SK-N-SH (cell line): ENCODE measurements at regions not wholly inside any gene's neighbourhood (a gene's known extent, or its start where the extent isn't known, plus 50 kb on each side); places are given as distances from the start of the nearest gene placed in this dataset.

ENCODE experiments used
- GABPA ChIP-seq: IDR thresholded peaks from 2 replicates; pipeline ENCODE4 v1.4.0; 2012; ENCODE audit warnings: low read depth, mild to moderate bottlenecking
- REST ChIP-seq: IDR thresholded peaks from 2 replicates; pipeline ENCODE4 v1.6.1; 2012; ENCODE audit warnings: mild to moderate bottlenecking, low read depth, low read length, moderate library complexity
- YY1 ChIP-seq: IDR thresholded peaks from 2 replicates; pipeline ENCODE4 v1.4.0; 2012; ENCODE audit warnings: low read depth, mild to moderate bottlenecking

GRCh38 chr4:129623233-129623875, 527.4 kb downstream of the C4orf33 start:
- TF ChIP-seq REST (no peak), GABPA (no peak), YY1 (no peak)
